Effector CD8-positive, alpha-beta T cell (primary cell): ENCODE measurements at regions not wholly inside any gene's neighbourhood (a gene's known extent, or its start where the extent isn't known, plus 50 kb on each side); places are given as distances from the start of the nearest gene placed in this dataset.
A peak's percentile ranks its signal among the peaks of the same experiment; 100 is the strongest.

Experiments
- DNase-seq: peaks from one replicate; lab custom pipeline; 2025; lab: John Stamatoyannopoulos, UW

DNA sequence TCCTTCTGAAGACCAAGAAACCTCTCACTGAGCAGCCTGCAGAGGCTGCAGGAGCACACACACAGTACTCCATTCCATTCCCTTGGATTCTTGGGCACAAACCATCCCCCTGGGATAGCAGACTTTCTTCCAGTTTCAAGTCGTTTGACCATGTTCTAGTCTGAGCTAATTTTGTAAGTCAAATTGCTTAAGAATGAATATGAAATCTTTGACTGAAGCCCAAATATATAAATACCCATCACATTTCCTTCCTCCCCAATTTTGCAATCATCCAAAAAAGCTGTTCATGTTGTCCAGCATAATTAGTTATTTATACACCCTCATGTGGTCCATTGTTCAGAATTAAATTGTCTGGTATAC, 231.2 kb upstream of the TPRG1 start:
- no peak for DNase-seq

GRCh38 chr3:188941103-188941502, 230.7 kb upstream of the TPRG1 start:
- DNase-seq = no peak

- no peak for DNase-seq
Observed at GRCh38 chr3:188942191-188942590, 229.6 kb upstream of the TPRG1 start.

DNA sequence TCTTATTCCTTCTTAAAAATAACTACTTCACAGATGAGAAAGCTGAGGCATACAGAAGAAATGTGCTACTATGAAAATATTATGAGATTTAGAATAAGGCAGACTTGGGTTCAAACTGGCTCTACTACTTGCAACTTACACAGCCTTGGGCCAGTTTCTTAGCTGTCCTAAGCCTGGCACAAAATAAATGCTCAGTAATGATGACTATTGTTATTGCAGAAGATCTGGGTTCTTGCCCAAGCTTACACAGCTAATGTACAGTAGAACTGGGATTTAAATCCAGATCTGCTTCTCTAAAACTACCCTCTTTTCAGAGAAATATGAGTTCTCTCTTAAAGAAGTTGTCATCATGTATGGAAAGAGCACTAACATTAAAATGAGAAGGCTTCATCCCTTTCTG, 228.2 kb upstream of the TPRG1 start:
- DNase-seq = no peak

DNA sequence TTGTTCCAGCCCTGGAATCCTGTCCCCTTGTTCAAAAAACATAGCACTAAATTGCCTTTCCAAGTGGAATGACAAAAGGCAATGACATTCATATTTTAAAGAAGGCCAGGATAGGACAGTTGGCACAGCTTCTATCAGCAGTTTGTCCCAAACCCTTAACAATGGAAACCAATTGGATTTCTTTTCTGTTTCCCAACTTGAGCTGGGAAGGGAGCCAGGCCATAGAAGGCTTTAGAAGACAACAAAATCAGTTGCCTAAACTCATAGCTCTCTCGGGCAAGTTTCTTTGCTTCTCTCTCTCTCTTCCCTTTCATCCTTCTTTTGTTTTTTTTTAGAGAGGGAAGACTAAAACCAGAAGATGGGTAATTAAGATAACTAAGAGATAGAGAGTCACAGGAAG, 227.7 kb upstream of the TPRG1 start:
- DNase-seq = no peak

DNA sequence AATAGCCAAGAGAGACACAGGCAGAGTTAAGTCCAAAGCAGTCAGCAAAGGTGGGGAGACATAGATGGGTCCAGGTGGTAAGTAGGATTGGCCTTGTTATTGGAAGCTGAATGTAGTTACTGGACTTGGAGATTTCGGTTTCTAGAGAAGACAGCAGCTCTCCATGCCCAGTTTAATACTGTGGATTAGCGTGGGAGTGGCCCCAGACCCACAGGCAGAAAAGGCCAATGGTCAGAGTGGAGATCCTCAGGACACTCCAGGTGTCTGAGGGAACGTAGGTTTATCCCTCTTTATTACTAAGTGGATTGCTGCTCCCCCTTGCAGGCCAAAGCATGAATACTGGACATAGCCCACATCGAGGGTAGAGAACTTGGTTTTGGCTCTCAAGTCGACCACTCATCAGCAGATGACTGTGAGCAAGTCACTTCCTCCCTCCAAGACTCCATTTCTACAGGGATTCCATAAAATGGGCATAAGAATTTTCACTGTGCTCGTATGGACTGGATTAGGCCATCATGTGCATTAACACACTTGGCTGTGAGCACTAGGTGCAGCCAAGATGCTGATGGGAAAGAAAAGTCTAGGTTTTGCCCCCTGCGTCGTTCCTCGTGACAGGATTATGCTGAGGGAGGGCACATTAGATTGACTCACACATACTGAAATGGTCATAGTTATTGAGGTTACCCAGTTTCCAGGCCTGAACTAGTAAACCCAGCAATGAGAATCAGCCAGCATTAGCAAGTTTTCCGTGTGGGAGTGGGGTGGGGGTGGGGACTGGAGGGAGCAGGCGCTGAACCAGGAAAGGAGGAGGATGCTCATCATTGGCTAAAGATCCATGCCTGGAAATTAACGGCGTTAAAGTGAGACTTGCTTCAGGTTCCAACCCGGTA, 225.2 kb upstream of the TPRG1 start:
- DNase-seq = no peak

- no peak for DNase-seq
Observed at GRCh38 chr3:188947401-188948280, 224.1 kb upstream of the TPRG1 start.

DNA sequence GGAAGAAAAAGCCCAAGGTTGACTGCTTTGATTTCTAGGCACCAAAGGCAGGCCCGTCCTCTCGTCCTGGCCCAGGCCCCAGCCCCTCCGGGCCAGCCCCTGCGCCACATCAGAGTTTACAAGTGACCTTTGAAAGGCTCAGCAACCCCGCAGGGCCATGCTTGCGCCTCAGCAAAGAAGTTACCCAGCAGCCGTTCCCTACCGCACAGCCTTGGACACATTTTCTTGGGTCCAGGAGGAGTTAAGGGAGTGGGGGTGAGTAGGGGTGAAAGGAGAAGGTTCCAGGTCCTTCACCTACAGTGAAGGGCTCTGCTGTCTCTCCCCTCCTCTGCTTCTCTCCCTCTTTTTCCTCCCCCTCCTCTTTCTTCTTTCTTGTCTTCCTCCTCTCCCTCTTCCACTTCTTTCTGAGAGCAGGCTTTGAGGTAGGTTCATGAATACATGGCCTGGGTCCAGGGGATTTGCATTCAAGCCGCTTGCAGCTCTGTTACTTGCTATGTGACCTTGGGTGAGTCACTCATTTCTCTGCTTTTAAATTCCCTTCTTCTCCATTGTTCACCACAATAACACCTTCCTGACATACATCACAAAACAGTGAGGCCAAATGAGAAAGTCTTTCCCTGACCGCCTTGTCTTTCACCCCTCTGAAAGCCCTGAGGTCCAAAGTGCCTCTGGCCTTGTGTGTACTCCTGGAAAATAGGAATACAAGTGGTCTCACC, 223.3 kb upstream of the TPRG1 start:
- no peak for DNase-seq

DNA sequence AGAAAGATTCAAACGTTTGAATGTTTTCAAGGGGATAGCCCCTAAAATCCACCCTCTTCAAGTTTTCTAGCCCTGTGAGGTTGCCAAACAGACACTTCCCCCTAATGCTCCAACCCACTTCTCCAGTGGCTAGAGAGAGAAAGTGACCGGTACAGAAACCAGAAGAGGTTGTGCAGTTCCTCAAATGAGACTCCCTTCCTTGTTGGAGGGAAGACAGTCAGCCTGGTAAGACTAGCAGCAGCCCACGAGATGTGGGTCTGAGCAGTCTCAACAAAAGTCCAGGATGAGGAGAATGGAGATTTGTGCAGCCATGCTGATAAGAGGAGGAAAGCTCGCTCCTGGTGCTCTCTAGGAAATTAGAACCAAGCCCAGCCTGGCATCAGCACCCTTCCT, 222.8 kb upstream of the TPRG1 start:
- DNase-seq = no peak

DNA sequence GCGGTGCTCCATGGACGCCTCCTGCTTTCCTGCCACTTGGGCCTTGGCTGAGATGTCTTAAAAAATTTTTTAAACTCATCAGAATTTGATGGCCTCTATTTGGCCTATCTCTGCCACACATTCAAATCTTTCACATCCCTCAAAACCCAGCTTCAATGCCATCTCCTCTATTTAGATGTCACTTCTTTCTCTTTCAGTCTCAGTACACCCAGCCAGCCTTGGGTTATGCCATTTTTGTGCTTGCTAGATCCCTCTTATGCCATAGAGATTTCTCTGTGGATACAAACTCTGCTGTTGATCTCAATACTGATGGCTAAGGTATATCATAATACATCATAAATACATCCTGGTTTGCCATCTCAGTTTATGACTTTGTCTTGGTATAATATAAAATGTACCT, 222.3 kb upstream of the TPRG1 start:
- no peak for DNase-seq

GRCh38 chr3:188949996-188950395, 221.8 kb upstream of the TPRG1 start:
- DNase-seq = no peak

GRCh38 chr3:188950832-188951489, 220.8 kb upstream of the TPRG1 start:
- DNase-seq = no peak

DNA sequence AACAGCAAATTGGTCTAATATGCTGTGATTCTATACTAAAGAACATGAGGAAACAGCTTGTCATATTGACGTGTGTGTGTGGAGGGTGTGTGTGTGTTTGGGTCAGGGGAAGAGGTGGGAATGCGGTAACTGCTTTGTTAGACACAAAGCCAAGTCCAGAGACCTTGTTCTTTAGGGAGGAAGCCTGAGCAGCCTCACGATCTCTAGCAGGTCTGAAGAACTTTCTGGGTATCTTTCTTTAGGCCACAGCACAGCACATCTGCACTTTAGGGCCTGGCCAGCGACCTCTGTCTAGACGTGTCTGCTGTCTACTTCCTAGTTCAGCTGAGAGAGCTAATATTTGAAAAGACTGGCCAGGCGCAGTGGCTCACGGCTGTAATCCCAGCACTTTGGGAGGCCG, 220.0 kb upstream of the TPRG1 start:
- DNase-seq = no peak

GRCh38 chr3:188954590-188955208, 217.1 kb upstream of the TPRG1 start:
- DNase-seq = peak; percentile 61

DNA sequence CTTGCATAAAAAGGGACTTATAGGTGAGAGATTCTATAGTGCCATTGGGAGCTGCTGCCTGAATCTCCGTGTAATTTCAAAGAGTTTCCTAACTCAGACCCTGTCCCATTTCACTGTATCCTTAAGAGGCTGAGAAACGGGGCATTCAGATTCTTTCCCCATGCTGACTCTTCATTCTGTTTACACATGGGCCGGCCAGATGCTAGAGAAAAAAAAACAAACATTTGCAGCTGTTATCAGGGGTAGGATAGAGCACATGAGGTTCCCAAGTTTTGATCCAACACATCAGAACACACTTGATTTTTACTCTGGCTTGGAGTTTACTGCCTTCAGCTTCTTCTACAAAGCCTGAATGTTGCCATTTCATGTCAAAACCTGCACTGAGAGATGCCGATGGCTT, 215.9 kb upstream of the TPRG1 start:
- DNase-seq = no peak

DNA sequence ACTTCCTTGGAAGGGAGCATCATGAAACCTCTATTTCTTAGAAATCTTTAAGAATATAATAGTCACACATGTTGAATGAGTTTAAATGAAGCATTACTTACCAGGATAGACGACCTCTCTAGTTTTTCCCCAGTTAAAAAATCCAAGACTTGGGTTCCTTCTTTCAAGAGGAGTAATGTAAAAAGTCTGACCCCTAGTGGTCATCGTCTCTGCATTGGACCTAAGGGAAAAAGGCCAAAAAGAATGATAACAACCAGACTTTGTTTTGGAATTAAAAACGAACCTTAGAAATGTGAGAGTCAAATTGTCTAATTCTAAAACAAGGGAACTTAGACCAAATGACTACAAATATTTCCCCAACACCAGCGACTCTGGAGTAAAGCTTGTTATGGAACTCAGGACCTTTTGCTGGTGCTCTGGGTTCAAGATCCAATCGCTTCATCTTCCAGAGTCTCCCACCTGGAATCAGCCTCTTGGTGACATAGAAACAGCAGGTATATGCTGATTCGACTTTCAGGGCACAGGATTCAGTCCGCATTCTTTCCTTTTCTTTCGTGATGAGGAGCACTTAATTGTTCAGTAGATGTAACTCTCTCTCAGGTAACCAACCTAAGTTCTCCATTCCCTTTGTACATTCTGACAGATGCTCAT, 214.8 kb upstream of the TPRG1 start:
- no peak for DNase-seq

- DNase-seq = no peak
Observed at GRCh38 chr3:188959013-188959412, 212.8 kb upstream of the TPRG1 start.

DNA sequence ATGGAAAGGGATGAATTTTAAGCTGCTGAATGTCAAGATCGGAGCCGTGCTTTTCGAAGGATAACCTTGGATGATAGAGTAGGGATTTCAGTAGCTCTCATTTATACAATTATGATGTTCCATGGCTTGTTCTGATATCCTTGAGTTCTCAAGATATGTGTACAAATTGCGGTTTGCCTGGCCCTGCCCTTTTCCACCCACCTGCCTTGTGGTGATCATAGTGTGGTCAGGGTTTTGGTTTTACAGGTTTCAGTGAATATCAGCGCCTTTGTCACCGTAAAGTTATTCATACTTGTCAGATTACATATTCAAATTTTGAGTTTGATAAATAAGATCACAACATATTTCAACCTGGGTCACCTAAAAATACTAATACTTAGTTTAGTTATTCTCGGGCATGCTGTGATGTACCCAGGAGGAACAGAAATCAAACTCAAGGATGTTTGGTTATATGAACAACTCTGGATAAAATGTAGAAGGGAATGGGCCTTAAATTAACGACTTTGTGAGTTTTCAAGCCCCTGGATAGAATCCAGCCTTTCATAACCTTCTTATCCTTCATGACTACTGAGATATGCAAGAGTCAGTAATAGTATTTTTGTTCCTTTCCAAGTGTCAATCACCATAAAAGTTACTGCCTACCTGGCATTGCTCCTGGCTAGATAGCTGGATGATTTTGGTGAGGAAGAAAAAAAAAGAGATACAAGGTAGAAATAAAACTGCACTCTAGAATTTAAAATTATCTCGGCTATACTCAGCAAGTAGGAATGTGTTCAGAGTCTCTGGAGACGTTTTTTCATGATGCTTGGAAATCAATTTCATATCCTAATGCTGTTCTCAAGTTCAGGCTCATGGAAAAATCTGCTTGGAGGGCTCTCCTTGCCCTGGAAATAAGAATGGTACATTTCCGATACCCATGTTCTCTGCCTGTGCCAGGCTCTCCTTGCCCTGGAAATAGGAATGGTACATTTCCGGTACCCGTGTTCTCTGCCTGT, 209.2 kb upstream of the TPRG1 start:
- DNase-seq = no peak

- DNase-seq = no peak
Observed at GRCh38 chr3:188964957-188965356, 206.8 kb upstream of the TPRG1 start.

GRCh38 chr3:188972310-188972709, 199.5 kb upstream of the TPRG1 start:
- DNase-seq = no peak
